A549 (cell line): ENCODE measurements at regions not wholly inside any gene's neighbourhood (a gene's known extent, or its start where the extent isn't known, plus 50 kb on each side); places are given as distances from the start of the nearest gene placed in this dataset.

ENCODE experiments used
- BHLHE40 ChIP-seq: IDR thresholded peaks from 2 replicates; pipeline ENCODE4 v1.6.1; 2012; ENCODE audit warnings: low read depth, low read length, inconsistent platforms
- CEBPB ChIP-seq, 2 experiments: fragments of >200 bp in 1 of 2; sonication (Bioruptor Twin) in 1 of 2; formaldehyde crosslinking in 1 of 2; IDR thresholded peaks; 2 replicates each; pipeline ENCODE4 v1.6.1; 2012 to 2016
- CTCF ChIP-seq: fragments of >200 bp; sonication (Bioruptor Twin); formaldehyde crosslinking; IDR thresholded peaks from 3 replicates; pipeline ENCODE4 v1.5.1; 2016
- JUN ChIP-seq, 2 experiments: fragments of >200 bp; sonication (Bioruptor Twin); formaldehyde crosslinking; IDR thresholded peaks; 2 replicates in 1 of 2; 3 replicates in 1 of 2; pipeline ENCODE4 v1.6.1; 2016 to 2017
- KDM5A ChIP-seq: fragments of 200-600 bp; sonication (generic); IDR thresholded peaks from 2 replicates; pipeline ENCODE4 v1.6.1; 2016; ENCODE audit warnings: antibody characterized with exemption, mild to moderate bottlenecking
- RAD21 ChIP-seq, 2 experiments: fragments of >200 bp in 1 of 2; sonication (Bioruptor Twin) in 1 of 2; formaldehyde crosslinking in 1 of 2; IDR thresholded peaks in 1 of 2; conservative IDR thresholded peaks in 1 of 2; 2 replicates in 1 of 2; 3 replicates in 1 of 2; pipeline ENCODE4 v1.6.1; 2012 to 2018; ENCODE audit warnings: inconsistent platforms in 1 of 2
- RCOR1 ChIP-seq: fragments of 150-350 bp; IDR thresholded peaks from 2 replicates; pipeline ENCODE4 v1.6.1; 2014; ENCODE audit warnings: antibody characterized with exemption, low read length, low read depth

GRCh38 chr6:2510316-2510715 lies 240.4 kb downstream of the MYLK4 start:
- TF ChIP-seq CTCF (no peak), RCOR1 (no peak), RAD21 (conservative IDR thresholded peaks at IDR 0.05 in 1 of 2, IDR thresholded peaks at IDR 0.05 in 1 of 2) (no peak), JUN (IDR thresholded peaks at IDR 0.05) (no peak), KDM5A (no peak), CEBPB (IDR thresholded peaks at IDR 0.05) (no peak), BHLHE40 (no peak)
